H1 (cell line): ENCODE measurements at regions not wholly inside any gene's neighbourhood (a gene's known extent, or its start where the extent isn't known, plus 50 kb on each side); places are given as distances from the start of the nearest gene placed in this dataset.
A peak's percentile ranks its signal among the peaks of the same experiment; 100 is the strongest.

Experiments
- CTCF ChIA-PET: fragments of 300-600 bp; sonication (Branson Sonifier 250); formaldehyde crosslinking; loops from one replicate; lab custom pipeline; 2021; ENCODE audit not compliant: partially characterized antibody; lab: Charles Lee
- POLR2A ChIA-PET: fragments of 300-600 bp; sonication (Branson Sonifier 250); formaldehyde crosslinking; loops from one replicate; lab custom pipeline; 2021; ENCODE audit warnings: inconsistent platforms; ENCODE audit not compliant: partially characterized antibody; lab: Charles Lee
- DNase-seq, 2 experiments: peaks; one replicate each; pipeline versions ENCODE4 v3.0.0 to v3.0.0-alpha.2; 2010 to 2022; ENCODE audit warnings: low spot score in 2 of 2, low read depth in 1 of 2, mixed read lengths in 1 of 2
- FAIRE-seq: peaks from 2 replicates; lab custom pipeline; 2011; peaks lifted over from hg19 to GRCh38; lab: Jason Lieb, UNC
- H2AFZ ChIP-seq: 2 replicates; pipeline ENCODE4 v1.8.1; 2012; ENCODE audit warnings: low read length, inconsistent platforms
- H2AK5ac ChIP-seq: 2 replicates; pipeline ENCODE4 v1.6.1; 2013; ENCODE audit warnings: low read depth, low read length
- H2BK120ac ChIP-seq: replicated peaks from 2 replicates; pipeline ENCODE3; 2013; ENCODE audit warnings: low read depth, low read length, inconsistent platforms
- H2BK12ac ChIP-seq: 2 replicates; pipeline ENCODE4 v1.6.1; 2013; ENCODE audit warnings: low read depth, low read length
- H2BK15ac ChIP-seq: 2 replicates; pipeline ENCODE4 v1.6.1; 2013; ENCODE audit warnings: low read length
- H2BK20ac ChIP-seq: 2 replicates; pipeline ENCODE4 v1.6.1; 2013; ENCODE audit warnings: low read length
- H2BK5ac ChIP-seq: 2 replicates; pipeline ENCODE4 v1.6.1; 2013; ENCODE audit warnings: low read depth, low read length
- H3K14ac ChIP-seq: 2 replicates; pipeline ENCODE4 v1.6.1; 2013; ENCODE audit warnings: inconsistent platforms; ENCODE audit not compliant: insufficient read length
- H3K18ac ChIP-seq: 2 replicates; pipeline ENCODE4 v1.6.1; 2013; ENCODE audit warnings: low read length; ENCODE audit errors: extremely low read depth
- H3K23ac ChIP-seq: 2 replicates; pipeline ENCODE4 v1.6.1; 2013; ENCODE audit warnings: inconsistent platforms; ENCODE audit not compliant: insufficient read length
- H3K23me2 ChIP-seq: 2 replicates; pipeline ENCODE4 v1.6.1; 2013; ENCODE audit warnings: low read depth, low read length
- H3K27ac ChIP-seq: 2 replicates; pipeline ENCODE4 v1.6.1; 2011; ENCODE audit warnings: low read depth, low read length, inconsistent platforms
- H3K27me3 ChIP-seq, 4 experiments: replicated peaks in 1 of 4; 1 replicate in 1 of 4; 2 replicates in 3 of 4; pipeline versions ENCODE4 v1.6.1 to v1.8.1; 2011 to 2013; ENCODE audit warnings: low read length in 3 of 4, mild to moderate bottlenecking in 3 of 4, inconsistent platforms in 2 of 4, mixed read lengths in 2 of 4, moderate library complexity in 1 of 4; ENCODE audit not compliant: control insufficient read depth in 3 of 4, insufficient read depth in 3 of 4; ENCODE audit errors: extremely low read depth in 1 of 4
- H3K36me3 ChIP-seq, 4 experiments: 2 replicates each; pipeline versions ENCODE4 v1.6.1 to v1.8.1; 2011 to 2013; ENCODE audit warnings: mild to moderate bottlenecking in 4 of 4, low read length in 3 of 4, moderate library complexity in 2 of 4, control low read depth in 1 of 4, inconsistent platforms in 1 of 4; ENCODE audit not compliant: insufficient read depth in 4 of 4, control insufficient read depth in 2 of 4
- H3K4ac ChIP-seq: replicated peaks from 2 replicates; pipeline ENCODE3; 2013; ENCODE audit warnings: low read length, low read depth, mixed read lengths, inconsistent platforms; ENCODE audit not compliant: insufficient read length
- H3K4me1 ChIP-seq, 4 experiments: replicated peaks in 1 of 4; 1 replicate in 1 of 4; 2 replicates in 3 of 4; pipeline versions ENCODE4 v1.6.1 to v1.8.1; 2011 to 2013; ENCODE audit warnings: low read length in 3 of 4, inconsistent platforms in 2 of 4, mixed read lengths in 1 of 4; ENCODE audit not compliant: insufficient read depth in 4 of 4, control insufficient read depth in 3 of 4
- H3K4me2 ChIP-seq, 2 experiments: 2 replicates each; pipeline versions ENCODE4 v1.6.1 to v1.8.1; 2011 to 2013; ENCODE audit warnings: low read depth in 2 of 2, low read length in 2 of 2, control low read depth in 1 of 2, inconsistent platforms in 1 of 2, mild to moderate bottlenecking in 1 of 2; ENCODE audit not compliant: insufficient read depth in 1 of 2
- H3K4me3 ChIP-seq, 4 experiments: fragments of 200-600, 300-600 bp in 1 of 4; sonication (generic), shearing (Covaris generic), sonication (Bioruptor Twin) in 1 of 4; 2 replicates each; pipeline versions ENCODE4 v1.5.1 to v1.8.1; 2011 to 2016; ENCODE audit warnings: low read length in 4 of 4, low read depth in 3 of 4, control low read depth in 2 of 4, inconsistent platforms in 2 of 4, mild to moderate bottlenecking in 2 of 4, mixed read lengths in 1 of 4, moderate library complexity in 1 of 4; ENCODE audit not compliant: insufficient read depth in 2 of 4; ENCODE audit errors: extremely low read depth in 1 of 4
- H3K56ac ChIP-seq: replicated peaks from 2 replicates; pipeline ENCODE3; 2013; ENCODE audit warnings: low read depth, mild to moderate bottlenecking, mixed read lengths, low read length, inconsistent platforms; ENCODE audit not compliant: insufficient read length
- H3K79me1 ChIP-seq: 2 replicates; pipeline ENCODE4 v1.6.1; 2013; ENCODE audit warnings: low read depth, low read length, control low read depth
- H3K79me2 ChIP-seq, 2 experiments: 2 replicates each; pipeline versions ENCODE4 v1.6.1 to v1.8.1; 2012 to 2013; ENCODE audit warnings: low read length in 2 of 2, mild to moderate bottlenecking in 2 of 2, inconsistent platforms in 1 of 2; ENCODE audit not compliant: insufficient read depth in 2 of 2, control insufficient read depth in 1 of 2
- H3K9ac ChIP-seq, 4 experiments: replicated peaks in 1 of 4; 1 replicate in 1 of 4; 2 replicates in 3 of 4; pipeline versions ENCODE4 v1.6.1 to v1.8.1; 2011 to 2013; ENCODE audit warnings: low read depth in 3 of 4, low read length in 3 of 4, control low read depth in 2 of 4, mild to moderate bottlenecking in 2 of 4, moderate library complexity in 2 of 4, inconsistent platforms in 1 of 4; ENCODE audit errors: extremely low read depth in 1 of 4
- H3K9me3 ChIP-seq, 2 experiments: 2 replicates each; pipeline versions ENCODE4 v1.6.1 to v1.8.1; 2012 to 2013; ENCODE audit warnings: mild to moderate bottlenecking in 2 of 2, moderate library complexity in 2 of 2, control low read depth in 1 of 2, inconsistent platforms in 1 of 2, low read depth in 1 of 2, low read length in 1 of 2, mixed read lengths in 1 of 2; ENCODE audit not compliant: insufficient read depth in 2 of 2
- H4K20me1 ChIP-seq, 2 experiments: replicated peaks in 1 of 2; 2 replicates each; pipeline versions ENCODE3 to v1.8.1; 2011 to 2013; ENCODE audit warnings: inconsistent platforms in 2 of 2, low read length in 2 of 2, mild to moderate bottlenecking in 1 of 2; ENCODE audit not compliant: insufficient read depth in 2 of 2, control insufficient read depth in 1 of 2
- H4K5ac ChIP-seq: 2 replicates; pipeline ENCODE4 v1.6.1; 2013; ENCODE audit warnings: low read length, low read depth, mixed read lengths, inconsistent platforms; ENCODE audit not compliant: insufficient read length
- H4K8ac ChIP-seq: 2 replicates; pipeline ENCODE4 v1.8.0; 2013; ENCODE audit warnings: mild to moderate bottlenecking, moderate library complexity, low read length, inconsistent platforms; ENCODE audit not compliant: insufficient read depth; ENCODE audit errors: extremely low read depth
- H4K91ac ChIP-seq: replicated peaks from 2 replicates; pipeline ENCODE3; 2013; ENCODE audit warnings: low read length, mixed read lengths, inconsistent platforms; ENCODE audit not compliant: insufficient read length
- ASH2L ChIP-seq: fragments of 200-600, 300-600 bp; sonication (generic); IDR thresholded peaks from one replicate; pipeline ENCODE4 v1.7.1; 2017; ENCODE audit warnings: low read length
- CTBP2 ChIP-seq: IDR thresholded peaks from 2 replicates; pipeline ENCODE4 v1.7.0; 2011; ENCODE audit warnings: borderline replicate concordance, mild to moderate bottlenecking, moderate library complexity, mixed read lengths, low read length; ENCODE audit not compliant: insufficient read depth, insufficient read length
- GTF2F1 ChIP-seq: IDR thresholded peaks from 2 replicates; pipeline ENCODE4 v1.6.1; 2012; ENCODE audit warnings: low read depth, low read length, improper control_type of control experiment, borderline replicate concordance
- RAD21 ChIP-seq, 2 experiments: IDR thresholded peaks in 1 of 2; conservative IDR thresholded peaks in 1 of 2; 2 replicates each; pipeline ENCODE4 v1.6.1; 2011; ENCODE audit warnings: low read depth in 2 of 2, low read length in 2 of 2, improper control_type of control experiment in 1 of 2, inconsistent platforms in 1 of 2, mild to moderate bottlenecking in 1 of 2, moderate library complexity in 1 of 2
- SIRT6 ChIP-seq: IDR thresholded peaks from one replicate; pipeline ENCODE4 v1.7.1; 2012; ENCODE audit warnings: low read length, inconsistent platforms
- SUZ12 ChIP-seq: fragments of 200-600 bp; sonication (generic); IDR thresholded peaks from 2 replicates; pipeline ENCODE4 v1.6.1; 2012; ENCODE audit warnings: mild to moderate bottlenecking, inconsistent platforms, low read length, moderate library complexity, mixed read lengths
- WGBS, 2 experiments: shearing (Covaris generic) in 1 of 2; methylation state at CpG; one replicate each; pipeline versions ENCODE4 v1.1.6 to v1.1.7; 2013 to 2015; ENCODE audit warnings: low lambda C conversion rate in 2 of 2, mixed read lengths in 2 of 2, inconsistent platforms in 1 of 2, low coverage in 1 of 2, missing lambda C conversion rate in 1 of 2; ENCODE audit not compliant: insufficient replicate concordance in 2 of 2, insufficient coverage in 1 of 2, insufficient read length in 1 of 2; ENCODE audit errors: extremely low coverage in 1 of 2, missing lambda C conversion rate in 1 of 2; 5-methylcytosine and 5-hydroxymethylcytosine counted together
- TF ChIP-seq, protein P1 (sequence below), 3 experiments: IDR thresholded peaks; 1 replicate in 2 of 3; 2 replicates in 1 of 3; pipeline versions ENCODE4 v1.5.1 to v1.6.1; 2011; ENCODE audit warnings: low read length in 3 of 3, mild to moderate bottlenecking in 3 of 3, inconsistent platforms in 2 of 3, low read depth in 1 of 3, moderate library complexity in 1 of 3; ENCODE audit not compliant: insufficient read depth in 1 of 3; ENCODE audit errors: control extremely low read depth in 1 of 3
- TF ChIP-seq, protein P2 (sequence below): IDR thresholded peaks from 2 replicates; pipeline ENCODE4 v1.6.1; 2012; ENCODE audit warnings: inconsistent platforms

DNA sequence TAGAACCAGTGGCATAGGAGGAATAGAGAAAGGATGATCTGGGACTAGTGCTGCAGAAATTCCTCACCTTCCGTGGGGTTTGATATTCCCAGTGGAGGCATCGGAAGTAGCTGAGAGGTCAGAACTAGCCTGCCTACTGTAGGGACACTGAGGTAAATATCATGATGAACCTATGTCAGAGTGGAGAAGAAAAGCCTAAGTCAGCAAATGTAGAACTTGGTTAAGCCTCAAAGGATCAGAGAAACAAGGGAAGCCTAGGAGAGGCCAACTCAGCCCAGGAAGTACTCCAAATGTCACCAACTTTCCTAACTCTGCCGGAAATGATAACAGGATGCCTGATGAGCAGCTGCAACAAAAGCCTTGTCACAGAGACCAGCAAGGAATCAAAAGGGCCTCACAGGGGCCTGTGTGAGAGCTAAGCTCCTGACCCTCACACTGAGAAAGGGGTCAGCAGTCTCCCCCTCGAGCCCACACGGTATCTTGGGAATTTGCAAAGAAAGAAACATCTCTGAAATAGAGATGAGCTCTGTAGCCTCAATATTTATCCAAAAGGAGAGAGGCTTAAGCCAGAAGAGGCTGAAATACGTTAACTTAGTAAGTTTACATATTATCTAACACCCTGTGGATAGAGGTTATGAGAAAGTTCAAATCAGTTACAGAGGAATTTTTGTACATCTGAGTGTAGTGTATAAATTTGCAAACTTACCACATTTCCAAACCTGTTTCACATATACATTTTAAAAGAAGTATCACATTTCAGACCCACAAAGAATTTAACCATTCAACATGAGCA lies 1064.3 kb downstream of the DIAPH3 start:
- no peak overlapping the region for H2BK5ac ChIP-seq
- no peak overlapping the region for H2BK20ac ChIP-seq
- H4K91ac ChIP-seq = no peak overlapping the region
- no peaks in the 10 kb centered on the region for H3K9me3 ChIP-seq
- peaks cover 0 to 4% (median 0%) of the 10 kb centered on the region in 4 experiments; a peak in 1 of 7 replicates for H3K4me1 ChIP-seq
- FAIRE-seq = no peak
- H2AK5ac ChIP-seq = no peak overlapping the region
- H3K36me3 ChIP-seq = no peaks in the 10 kb centered on the region
- H2BK12ac ChIP-seq = no peak overlapping the region
- CTCF ChIA-PET = interaction anchor here (1.3 kb wide), 1 partner anchor 18 kb away, joined by 3 read pairs; no protein-coding TSS in a partner anchor
- no peak overlapping the region for H2BK120ac ChIP-seq
- WGBS, 2 experiments = 88% methylated on average over 6 of the region's 6 CpGs; no CpG with 5 or more reads in 1 of the 2 experiments
- no peak overlapping the region for H3K56ac ChIP-seq
- POLR2A ChIA-PET = no interaction called here
- no peak overlapping the region for H4K8ac ChIP-seq
- no peaks in the 10 kb centered on the region for H3K79me1 ChIP-seq
- no peak overlapping the region for H4K5ac ChIP-seq
- no peak overlapping the region for H3K23ac ChIP-seq
- peak overlapping the region; percentile 67; the same call in 1 of the 2 replicates for H2AFZ ChIP-seq
- no peak overlapping the region for H3K4me3 ChIP-seq
- H3K23me2 ChIP-seq = no peaks in the 10 kb centered on the region
- H3K27ac ChIP-seq = no peak overlapping the region
- H3K79me2 ChIP-seq = no peaks in the 10 kb centered on the region
- no peak overlapping the region for H3K18ac ChIP-seq
- H3K4ac ChIP-seq = peak overlapping the region; percentile 92
- H4K20me1 ChIP-seq = no peaks in the 10 kb centered on the region
- no peak overlapping the region for H3K4me2 ChIP-seq
- H3K9ac ChIP-seq = no peak overlapping the region
- no peak overlapping the region for H3K14ac ChIP-seq
- H2BK15ac ChIP-seq = no peak overlapping the region
- DNase-seq = no peak
- no peaks in the 10 kb centered on the region for H3K27me3 ChIP-seq
- no peak for TF ChIP-seq GTF2F1
- TF ChIP-seq, protein P1, sequence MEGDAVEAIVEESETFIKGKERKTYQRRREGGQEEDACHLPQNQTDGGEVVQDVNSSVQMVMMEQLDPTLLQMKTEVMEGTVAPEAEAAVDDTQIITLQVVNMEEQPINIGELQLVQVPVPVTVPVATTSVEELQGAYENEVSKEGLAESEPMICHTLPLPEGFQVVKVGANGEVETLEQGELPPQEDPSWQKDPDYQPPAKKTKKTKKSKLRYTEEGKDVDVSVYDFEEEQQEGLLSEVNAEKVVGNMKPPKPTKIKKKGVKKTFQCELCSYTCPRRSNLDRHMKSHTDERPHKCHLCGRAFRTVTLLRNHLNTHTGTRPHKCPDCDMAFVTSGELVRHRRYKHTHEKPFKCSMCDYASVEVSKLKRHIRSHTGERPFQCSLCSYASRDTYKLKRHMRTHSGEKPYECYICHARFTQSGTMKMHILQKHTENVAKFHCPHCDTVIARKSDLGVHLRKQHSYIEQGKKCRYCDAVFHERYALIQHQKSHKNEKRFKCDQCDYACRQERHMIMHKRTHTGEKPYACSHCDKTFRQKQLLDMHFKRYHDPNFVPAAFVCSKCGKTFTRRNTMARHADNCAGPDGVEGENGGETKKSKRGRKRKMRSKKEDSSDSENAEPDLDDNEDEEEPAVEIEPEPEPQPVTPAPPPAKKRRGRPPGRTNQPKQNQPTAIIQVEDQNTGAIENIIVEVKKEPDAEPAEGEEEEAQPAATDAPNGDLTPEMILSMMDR (IDR thresholded peaks at IDR 0.05; ENCODE audit: control extremely low read depth in 1 of 3, insufficient read depth in 1 of 3, low read depth in 1 of 3, low read length in 3 of 3) = no peak
- no peak for TF ChIP-seq SIRT6
- TF ChIP-seq CTBP2 = no peak
- no peak for TF ChIP-seq SUZ12
- TF ChIP-seq, protein P2, sequence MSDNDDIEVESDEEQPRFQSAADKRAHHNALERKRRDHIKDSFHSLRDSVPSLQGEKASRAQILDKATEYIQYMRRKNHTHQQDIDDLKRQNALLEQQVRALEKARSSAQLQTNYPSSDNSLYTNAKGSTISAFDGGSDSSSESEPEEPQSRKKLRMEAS = no peak
- no peak for TF ChIP-seq ASH2L
- TF ChIP-seq RAD21 (IDR thresholded peaks at IDR 0.05 in 1 of 2, conservative IDR thresholded peaks at IDR 0.05 in 1 of 2; ENCODE audit: low read depth in 2 of 2, low read length in 2 of 2) = no peak
